Retinal pigment epithelial cell (primary cell): ENCODE measurements at regions not wholly inside any gene's neighbourhood (a gene's known extent, or its start where the extent isn't known, plus 50 kb on each side); places are given as distances from the start of the nearest gene placed in this dataset.

Experiments
- DNase-seq: peaks from one replicate; pipeline ENCODE4 v3.0.0-alpha.2; 2010; ENCODE audit warnings: low read depth
- H3K4me3 ChIP-seq: 2 replicates; pipeline ENCODE4 v1.5.1; 2011; ENCODE audit warnings: mild to moderate bottlenecking, low read length, control low read depth, moderate library complexity
- TF ChIP-seq, protein P1 (sequence below): conservative IDR thresholded peaks from 2 replicates; pipeline ENCODE4 v1.5.1; 2011; ENCODE audit warnings: low read depth, low read length, control low read depth, inconsistent platforms

DNA sequence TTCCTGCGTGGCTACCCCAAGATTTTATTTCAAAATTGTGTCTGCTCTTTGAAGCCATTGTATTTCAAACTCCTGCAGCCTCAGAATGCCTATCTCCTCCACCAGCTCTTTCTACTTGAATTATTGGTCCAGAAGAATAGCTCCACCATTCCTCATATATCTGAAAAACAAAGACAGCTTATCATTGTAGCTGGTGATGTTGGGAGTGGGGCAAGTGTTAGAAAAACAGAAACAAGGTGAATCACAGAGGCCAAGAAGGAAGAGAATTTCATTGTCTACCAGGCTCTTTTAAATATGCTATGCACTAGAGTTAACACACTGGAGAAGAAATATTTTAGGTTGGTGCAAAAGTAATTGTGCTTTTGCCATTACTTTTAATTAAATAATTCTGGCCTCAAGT is 307.9 kb upstream of the ROPN1 start:
- no peak overlapping the region for H3K4me3 ChIP-seq
- TF ChIP-seq, protein P1, sequence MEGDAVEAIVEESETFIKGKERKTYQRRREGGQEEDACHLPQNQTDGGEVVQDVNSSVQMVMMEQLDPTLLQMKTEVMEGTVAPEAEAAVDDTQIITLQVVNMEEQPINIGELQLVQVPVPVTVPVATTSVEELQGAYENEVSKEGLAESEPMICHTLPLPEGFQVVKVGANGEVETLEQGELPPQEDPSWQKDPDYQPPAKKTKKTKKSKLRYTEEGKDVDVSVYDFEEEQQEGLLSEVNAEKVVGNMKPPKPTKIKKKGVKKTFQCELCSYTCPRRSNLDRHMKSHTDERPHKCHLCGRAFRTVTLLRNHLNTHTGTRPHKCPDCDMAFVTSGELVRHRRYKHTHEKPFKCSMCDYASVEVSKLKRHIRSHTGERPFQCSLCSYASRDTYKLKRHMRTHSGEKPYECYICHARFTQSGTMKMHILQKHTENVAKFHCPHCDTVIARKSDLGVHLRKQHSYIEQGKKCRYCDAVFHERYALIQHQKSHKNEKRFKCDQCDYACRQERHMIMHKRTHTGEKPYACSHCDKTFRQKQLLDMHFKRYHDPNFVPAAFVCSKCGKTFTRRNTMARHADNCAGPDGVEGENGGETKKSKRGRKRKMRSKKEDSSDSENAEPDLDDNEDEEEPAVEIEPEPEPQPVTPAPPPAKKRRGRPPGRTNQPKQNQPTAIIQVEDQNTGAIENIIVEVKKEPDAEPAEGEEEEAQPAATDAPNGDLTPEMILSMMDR: no peak
- no peak for DNase-seq

DNA sequence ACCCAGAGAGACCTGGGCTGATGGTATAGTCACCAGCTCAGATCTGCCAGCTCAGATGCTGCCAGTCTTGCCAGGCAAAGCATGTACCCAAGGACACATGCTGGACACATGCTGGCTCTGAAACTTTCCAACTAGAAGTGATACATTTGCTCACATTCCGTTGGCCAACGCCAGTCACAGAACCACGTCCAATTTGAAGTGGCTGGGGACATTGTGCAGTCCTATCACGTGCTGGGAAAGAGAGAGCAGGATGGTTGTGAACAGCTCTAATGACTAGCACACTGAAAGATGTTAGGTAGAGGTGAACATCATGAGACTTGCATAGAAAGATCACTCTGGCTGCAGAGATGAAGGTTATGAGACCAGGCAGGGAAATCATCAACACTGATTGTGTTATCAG is 308.5 kb upstream of the ROPN1 start:
- no peak overlapping the region for H3K4me3 ChIP-seq
- DNase-seq: no peak
- TF ChIP-seq, protein P1: no peak

DNA sequence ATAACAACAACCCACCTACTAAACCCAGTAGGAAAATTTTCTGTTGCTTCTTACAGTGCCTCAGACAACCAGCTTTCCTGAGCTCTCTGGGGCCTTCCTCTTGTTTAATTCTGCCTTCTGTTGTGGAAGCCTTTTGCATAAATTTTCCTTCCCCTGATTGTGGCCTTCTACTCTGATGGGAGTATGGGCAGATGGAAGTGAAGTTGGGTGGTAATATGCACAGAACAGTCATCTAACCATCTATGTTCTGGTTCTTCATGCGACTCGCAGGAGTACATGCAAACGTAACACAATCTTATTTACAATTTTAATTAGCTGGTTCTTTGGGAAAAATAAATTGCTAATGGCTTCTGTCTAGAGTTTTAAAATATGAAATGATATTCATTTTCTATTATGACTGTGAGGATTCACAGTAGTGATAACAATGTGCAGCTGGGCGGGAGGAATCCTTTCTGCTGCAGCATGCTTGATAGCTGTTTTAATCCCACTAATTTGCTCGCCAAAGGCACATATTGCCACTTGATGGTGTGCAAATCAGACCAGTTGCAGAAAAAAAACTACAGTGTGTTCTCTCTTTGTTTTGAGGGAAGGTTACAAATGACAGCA is 311.5 kb upstream of the ROPN1 start:
- TF ChIP-seq, protein P1: no peak
- no peak for DNase-seq
- no peak overlapping the region for H3K4me3 ChIP-seq

DNA sequence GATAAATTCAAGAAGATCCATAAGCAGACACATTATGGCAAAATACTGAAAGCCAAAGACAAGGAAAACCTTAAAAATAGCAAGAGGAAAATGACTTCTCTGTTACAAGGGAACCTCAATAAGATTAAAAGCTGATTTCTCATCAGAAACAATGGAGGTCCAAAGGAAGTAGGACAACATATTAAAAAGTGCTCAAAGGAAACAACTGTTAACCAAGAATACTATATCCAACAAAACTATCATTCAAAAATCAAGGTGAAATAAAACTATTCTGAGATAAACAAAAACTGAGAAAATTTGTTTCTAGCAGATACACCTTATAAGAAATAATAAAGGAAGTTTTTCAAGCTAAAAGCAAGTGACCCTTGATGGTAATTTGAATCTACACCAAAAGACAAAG is 314.7 kb upstream of the ROPN1 start:
- TF ChIP-seq, protein P1: no peak

DNA sequence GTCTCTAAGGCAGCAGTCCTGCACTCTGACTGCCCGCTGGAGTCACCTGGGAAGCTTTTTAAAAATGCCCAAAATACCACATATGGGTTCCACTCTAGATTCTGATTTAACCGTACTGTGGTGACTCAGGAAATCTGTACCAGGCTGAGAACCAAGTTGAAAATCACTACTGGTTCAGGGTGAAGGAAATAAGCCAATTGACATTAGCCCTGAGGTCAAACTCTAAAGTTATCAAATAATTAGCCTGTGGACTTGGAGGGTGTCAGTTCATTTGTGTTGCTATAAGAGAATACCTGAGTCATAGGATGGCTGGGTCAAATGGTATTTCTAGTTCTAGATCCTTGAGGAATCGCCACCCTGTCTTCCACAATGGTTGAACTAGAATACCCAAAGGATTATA is 321.7 kb upstream of the ROPN1 start:
- TF ChIP-seq, protein P1: no peak
- H3K4me3 ChIP-seq: no peak overlapping the region
- no peak for DNase-seq

More for the DNA sequence above, 314.7 kb upstream of the ROPN1 start:
- no peak overlapping the region for H3K4me3 ChIP-seq
- no peak for DNase-seq

DNA sequence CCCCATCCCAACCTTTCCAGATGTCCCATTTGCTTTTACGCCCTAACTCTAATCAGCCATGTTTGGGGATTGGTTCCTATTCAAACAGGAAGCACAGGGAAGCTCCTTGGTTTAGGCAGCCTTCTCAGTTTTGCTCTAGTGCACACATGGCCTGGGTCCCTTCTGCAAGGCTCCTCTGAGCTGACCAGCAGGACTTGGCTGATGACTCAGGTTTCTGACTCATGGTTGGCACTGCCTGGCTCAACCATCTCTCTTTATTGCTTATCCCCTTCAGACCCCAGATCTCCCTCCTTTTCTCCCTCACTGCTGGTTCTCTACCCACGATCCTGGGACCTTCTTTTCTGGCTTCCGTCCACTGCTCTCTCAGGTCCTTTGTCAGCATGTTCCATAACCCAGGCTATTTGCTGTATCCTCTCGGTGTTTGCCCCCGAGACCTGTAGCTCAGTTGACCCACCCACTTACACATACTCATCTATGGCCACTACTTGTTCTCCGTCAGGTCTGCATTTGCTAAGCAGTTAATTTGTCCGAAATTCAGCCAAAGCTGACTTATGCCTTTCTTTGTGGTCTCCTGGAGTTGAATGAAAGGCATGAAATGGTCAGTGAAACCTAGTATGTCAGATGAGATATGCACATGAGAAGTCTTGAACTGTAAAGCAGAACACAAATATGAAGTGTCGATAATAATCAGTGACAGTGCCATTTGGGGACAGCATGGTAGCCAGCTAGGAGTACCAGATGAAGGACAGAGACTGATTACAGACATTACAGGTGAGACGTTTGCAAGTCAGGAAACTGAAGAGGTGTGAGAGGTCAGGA is 323.5 kb upstream of the ROPN1 start:
- TF ChIP-seq, protein P1: no peak
- H3K4me3 ChIP-seq: no peak overlapping the region
- peak; percentile 94 for DNase-seq

DNA sequence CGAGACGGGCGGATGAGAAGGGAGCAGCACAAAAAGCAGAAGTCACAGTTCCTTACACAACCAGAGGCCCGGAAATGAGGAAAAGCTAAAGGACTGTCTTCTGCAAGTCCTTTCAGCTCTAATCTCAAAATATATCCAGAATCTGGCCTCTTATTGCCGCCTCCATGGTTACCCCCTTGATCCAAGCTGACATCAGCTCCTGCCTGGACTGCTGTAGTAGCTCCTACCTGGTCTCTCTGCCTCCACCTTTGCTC is 324.0 kb upstream of the ROPN1 start:
- no peak for DNase-seq
- TF ChIP-seq, protein P1: no peak

More for the DNA sequence above, 324.0 kb upstream of the ROPN1 start:
- no peak overlapping the region for H3K4me3 ChIP-seq
